HG02610 (cell line): ENCODE measurements at regions not wholly inside any gene's neighbourhood (a gene's known extent, or its start where the extent isn't known, plus 50 kb on each side); places are given as distances from the start of the nearest gene placed in this dataset.

Source experiments
- ATAC-seq: cut with Tn5 transposase; IDR thresholded peaks from one replicate; pipeline ENCODE4 v1.9.1; 2021; ENCODE audit warnings: mild to moderate bottlenecking, moderate library complexity; ENCODE audit not compliant: unreplicated experiment

DNA sequence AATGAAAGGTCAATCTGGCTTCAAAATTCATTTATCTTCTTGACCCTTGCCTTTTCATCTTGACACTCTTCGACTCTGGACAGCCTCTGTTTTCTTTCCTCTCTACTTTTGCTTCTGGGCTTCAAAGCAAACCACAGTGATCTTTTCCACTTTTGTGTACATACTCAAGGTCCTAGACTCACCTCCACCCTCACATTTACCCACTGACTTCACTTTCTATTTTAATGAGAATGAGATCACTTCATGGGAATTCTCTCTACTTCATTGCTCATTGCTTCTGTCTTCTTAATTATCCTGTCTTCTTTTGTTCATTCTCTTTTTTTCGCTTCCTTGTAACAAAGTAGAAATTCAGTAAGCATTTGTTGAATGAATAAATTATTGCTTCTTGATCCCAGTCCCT, 330.1 kb upstream of the HAND2 start:
- ATAC-seq = no peak

- ATAC-seq = no peak
Measured at GRCh38 chr4:173859091-173859713, 329.2 kb upstream of the HAND2 start.

DNA sequence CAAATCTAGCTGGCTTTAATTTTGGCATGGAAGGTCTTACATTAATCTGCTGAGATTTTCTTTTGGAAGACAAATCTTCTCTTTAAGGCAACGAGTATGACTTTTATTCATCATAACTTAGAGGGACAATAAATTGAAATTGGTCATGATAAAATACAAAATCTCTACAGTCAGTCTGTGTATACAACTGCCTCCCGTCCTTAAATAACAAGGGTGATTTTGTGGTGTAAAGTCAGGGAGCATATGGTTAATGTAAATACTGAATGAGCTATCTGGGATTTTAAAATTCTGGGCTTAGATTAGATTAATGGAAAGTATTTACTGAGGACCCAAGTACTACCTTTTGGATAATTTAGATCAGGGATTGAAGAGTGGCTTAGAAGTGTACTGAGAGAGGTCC, 328.4 kb upstream of the HAND2 start:
- ATAC-seq = no peak

- no peak for ATAC-seq
Measured at GRCh38 chr4:173857828-173858227, 327.8 kb upstream of the HAND2 start.

- ATAC-seq = no peak
Measured at GRCh38 chr4:173855015-173855414, 325.0 kb upstream of the HAND2 start.

- no peak for ATAC-seq
Measured at GRCh38 chr4:173852775-173853174, 322.7 kb upstream of the HAND2 start.

GRCh38 chr4:173845580-173845979, 315.6 kb upstream of the HAND2 start:
- no peak for ATAC-seq

DNA sequence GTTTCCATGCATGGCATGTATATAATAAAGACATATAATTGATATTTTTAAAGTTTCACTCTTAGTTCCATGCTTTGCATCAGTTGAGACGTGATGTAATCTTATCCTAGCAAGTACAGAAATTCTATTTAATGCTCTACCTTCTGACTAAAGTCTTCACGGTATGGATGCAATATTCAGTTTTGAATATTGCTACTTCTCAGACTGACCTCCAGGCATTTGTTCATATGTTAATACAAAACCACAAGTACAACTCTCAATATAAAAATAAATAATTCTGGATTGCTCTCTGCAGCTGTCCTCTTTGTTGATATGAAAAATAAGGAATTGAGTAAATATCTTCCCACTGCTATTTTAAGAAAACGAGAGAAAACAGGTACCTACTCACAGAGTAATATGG, 309.8 kb upstream of the HAND2 start:
- no peak for ATAC-seq

DNA sequence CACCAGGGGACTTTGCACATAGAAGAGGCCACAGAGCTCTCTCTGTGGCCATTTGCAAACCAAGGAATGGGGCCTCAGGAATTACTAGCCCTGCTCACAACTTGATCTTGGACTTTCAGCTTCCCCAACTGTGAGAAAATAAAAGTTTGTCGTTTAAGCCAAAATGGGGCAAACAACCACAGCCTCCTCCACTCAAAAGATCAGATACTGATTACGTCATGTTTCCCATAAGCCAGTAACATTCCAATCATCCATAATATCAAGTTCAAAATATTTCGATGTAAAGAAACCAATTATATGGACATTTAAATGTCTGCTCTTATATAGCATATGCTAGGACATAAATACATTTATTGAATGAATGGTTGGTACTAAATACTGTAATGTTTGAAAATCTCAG, 307.5 kb upstream of the HAND2 start:
- ATAC-seq = no peak

GRCh38 chr4:173835903-173836302, 305.9 kb upstream of the HAND2 start:
- ATAC-seq = no peak

DNA sequence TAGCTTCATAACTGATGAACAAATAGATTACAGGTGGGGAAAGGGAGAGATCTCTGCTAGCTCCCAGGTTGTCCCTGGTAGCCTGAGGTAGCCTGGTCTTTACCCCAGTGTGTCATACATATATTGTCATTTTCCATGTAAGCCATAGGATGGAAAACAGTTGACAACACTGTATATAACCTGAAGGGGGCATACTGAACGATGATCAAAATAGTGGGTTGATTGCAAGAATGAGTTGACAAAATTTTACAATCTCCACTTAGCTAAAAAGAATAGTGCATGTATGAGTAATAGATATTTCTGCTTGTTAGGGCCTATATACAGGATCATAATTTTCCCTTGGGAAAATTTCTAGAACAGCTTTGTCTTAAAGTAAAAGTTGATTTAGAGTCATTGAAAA, 304.1 kb upstream of the HAND2 start:
- ATAC-seq = no peak

GRCh38 chr4:173829565-173829964, 299.5 kb upstream of the HAND2 start:
- ATAC-seq = no peak

DNA sequence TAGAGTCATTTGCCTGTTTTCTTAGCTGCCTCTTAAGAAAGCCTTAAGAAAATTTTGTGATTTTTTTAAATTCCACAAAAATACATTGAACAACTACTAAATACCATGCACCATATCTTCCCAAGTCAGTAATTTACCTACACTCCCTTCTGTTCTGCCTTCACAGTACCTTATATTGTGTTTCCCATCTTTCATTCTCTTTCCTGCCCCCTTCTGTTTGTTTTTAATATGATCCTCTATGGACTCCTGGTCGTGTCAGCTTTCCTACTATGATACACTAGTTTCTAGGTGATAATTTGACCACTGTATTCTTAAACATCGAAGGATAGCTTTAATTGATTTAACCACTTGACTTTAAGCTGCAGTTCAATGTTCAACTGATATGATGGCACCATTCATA, 297.7 kb upstream of the HAND2 start:
- ATAC-seq = no peak

DNA sequence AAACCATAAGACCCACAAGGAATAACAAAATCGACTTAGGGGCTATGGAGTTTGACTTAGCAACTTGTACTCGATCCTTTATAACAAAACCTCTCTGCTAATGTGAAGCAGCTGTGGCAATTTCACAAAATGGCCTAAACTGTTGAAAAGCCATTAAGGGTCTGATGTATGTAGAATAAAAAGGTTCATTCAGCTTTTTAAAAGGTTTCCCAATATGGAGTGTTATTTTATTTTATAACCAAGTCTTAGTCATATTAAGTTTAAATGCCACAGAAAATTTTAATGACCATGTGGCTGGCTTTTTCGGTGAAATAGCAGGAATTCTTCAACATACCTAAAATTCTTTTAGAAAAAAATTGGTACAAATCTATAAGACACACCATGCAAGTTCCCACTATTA, 291.8 kb upstream of the HAND2 start:
- no peak for ATAC-seq

DNA sequence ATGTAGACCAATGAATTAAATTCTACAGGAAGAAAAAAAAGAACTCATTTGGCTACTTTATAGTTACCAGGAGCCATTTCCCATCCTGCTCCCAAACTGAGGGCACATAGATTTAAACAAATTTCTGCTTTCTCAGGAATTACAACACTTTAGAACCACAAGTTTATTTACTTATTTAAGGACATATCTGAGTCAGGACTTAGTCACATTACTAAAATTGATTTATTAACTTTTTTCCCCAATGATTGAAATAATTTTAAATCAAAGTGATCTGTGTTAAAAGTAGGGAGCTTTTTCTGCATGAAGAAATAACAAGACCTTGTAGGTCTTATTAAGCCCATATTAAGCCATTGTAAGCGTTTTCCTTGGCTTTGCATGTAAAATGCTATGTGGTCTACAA, 291.0 kb upstream of the HAND2 start:
- no peak for ATAC-seq

- no peak for ATAC-seq
Measured at GRCh38 chr4:173807347-173807746, 277.3 kb upstream of the HAND2 start.

DNA sequence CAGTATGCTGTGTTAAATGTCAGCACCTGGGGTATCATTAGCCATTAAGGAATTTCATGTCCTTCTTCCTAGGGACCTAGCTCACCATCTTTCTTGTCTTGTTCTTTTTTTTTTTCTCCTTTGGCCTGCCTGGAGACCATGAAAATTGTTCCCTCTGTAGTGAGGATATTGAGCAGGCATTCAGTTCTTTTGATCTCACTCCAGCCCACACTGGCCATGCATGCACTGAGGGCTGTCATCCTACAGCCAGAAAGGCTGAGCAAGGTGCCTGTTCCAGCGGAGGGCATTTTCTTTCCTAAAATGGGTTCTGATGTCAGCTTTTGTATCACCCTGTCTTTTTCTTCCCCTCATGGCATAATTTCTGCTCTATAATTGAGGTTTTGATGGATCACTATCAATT, 275.9 kb upstream of the HAND2 start:
- ATAC-seq = no peak

DNA sequence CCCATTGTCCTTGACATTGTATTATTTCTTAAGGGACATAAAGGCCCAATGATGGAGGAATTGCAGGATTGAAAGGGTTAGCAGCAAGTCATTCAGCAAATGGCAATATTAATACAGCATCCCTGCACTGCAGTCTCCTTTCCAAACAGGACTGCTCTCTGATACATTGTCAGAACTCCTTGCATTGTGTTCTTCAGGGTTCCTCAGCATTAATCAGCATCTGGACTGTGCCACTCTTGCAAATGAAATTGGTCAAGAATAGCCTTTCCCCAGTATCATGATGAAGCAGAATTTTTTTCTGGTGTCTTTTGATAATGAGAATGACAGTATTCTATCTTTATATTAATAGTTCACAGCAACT, 272.6 kb upstream of the HAND2 start:
- no peak for ATAC-seq

DNA sequence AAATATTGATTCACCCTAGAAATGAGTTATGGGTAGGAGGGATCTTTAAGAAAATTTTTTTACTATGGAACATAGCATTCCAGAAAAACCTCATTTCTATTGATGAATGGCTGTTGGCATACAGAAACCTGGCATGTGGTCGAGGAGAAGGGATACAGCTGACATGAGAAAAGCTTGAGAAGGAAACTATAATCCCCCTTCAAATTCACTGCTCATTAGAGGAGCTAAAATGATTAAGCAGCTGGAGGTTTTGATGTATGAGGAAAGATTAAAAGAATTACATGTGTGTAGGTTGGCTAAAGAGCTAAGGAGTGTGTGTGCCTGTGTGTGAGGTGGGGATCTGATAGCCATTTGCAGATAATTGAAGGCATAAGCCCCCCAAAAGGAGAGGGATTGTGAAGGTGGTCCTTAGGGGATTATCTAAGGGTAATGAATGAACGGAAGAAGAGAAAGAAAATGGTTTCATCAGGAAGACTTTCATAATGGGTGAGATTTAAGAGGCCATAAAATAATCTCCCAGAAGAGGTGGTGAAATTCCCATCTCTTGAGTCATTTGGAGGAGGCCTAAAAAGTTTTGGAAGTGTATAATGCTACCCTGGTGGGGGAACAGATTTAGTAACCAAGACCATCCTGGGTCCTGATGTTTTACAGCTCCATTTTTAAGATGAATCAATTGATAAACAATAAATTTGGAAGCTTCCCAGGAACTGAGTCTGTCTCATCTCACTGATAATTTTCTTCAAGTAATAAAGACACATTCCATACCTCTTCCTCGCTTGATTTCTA, 272.0 kb upstream of the HAND2 start:
- no peak for ATAC-seq

DNA sequence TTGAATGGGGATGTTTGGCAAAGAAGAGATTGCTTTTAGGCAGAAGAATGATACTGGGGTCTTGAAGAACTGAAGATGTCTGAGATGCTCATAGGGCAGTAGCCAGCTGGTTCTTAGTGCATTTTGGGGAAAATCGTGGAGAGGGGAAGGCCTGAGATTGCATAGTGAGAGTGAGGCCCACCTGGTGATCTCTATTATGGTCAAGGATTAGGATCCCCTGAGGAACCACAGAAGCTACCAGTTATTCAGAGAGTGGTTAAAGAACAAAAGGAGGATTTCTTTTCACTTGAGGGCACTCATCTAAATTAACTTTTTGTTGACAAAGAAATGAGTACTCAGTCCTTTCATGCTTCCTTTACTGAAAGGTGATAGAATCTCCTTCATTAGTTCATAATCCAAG, 271.3 kb upstream of the HAND2 start:
- no peak for ATAC-seq

- no peak for ATAC-seq
Measured at GRCh38 chr4:173797296-173797695, 267.3 kb upstream of the HAND2 start.

- ATAC-seq = no peak
Measured at GRCh38 chr4:173794662-173795061, 264.6 kb upstream of the HAND2 start.
